ENCODE measurements at regions not wholly inside any gene's neighbourhood (a gene's known extent, or its start where the extent isn't known, plus 50 kb on each side); places are given as distances from the start of the nearest gene placed in this dataset.

GRCh38 chr20:7137395-7138151, 370.1 kb downstream of the BMP2 start:
- Histone ChIP-seq H3K4me3 (ENCODE audit: low read depth in 2 of 2, low read length in 1 of 2) (no peak overlapping the region), H2AFZ (ENCODE audit: low read depth) (no peak overlapping the region), H3K9ac (no peak overlapping the region), H3K27me3 (ENCODE audit: insufficient read depth) (no peaks in the 10 kb centered on the region), H3K4me2 (no peak overlapping the region), H3K79me2 (ENCODE audit: insufficient read depth) (no peaks in the 10 kb centered on the region), H3K36me3 (replicated peaks in 1 of 2; ENCODE audit: control insufficient read depth in 1 of 2, insufficient read depth in 2 of 2, low read length in 1 of 2) (no peaks in the 10 kb centered on the region), H3K4me1 (ENCODE audit: control insufficient read depth in 1 of 2, insufficient read depth in 2 of 2, low read depth in 1 of 2, low read length in 1 of 2) (no peaks in the 10 kb centered on the region), H3K9me2 (no peaks in the 10 kb centered on the region; the same call in 1 of the 2 replicates), H4K20me1 (ENCODE audit: insufficient read depth) (no peaks in the 10 kb centered on the region), H3F3A (replicated peaks; ENCODE audit: insufficient read depth) (no peaks in the 10 kb centered on the region), H3K27ac (ENCODE audit: low read depth in 2 of 2, low read length in 1 of 2) (no peak overlapping the region), H3K9me3 (no peaks in the 10 kb centered on the region)
- DNase-seq, result no peak
- POLR2A ChIA-PET, result no interaction called here
- WGBS (ENCODE audit: low lambda C conversion rate), result 10% methylated on average over 4 of the region's 4 CpGs
- TF ChIP-seq SIN3A (IDR thresholded peaks at IDR 0.05; ENCODE audit: borderline replicate concordance, low read depth, low read length) (no peak), FOXJ3 (CRISPR knock-in tag; IDR thresholded peaks at IDR 0.05) (no peak), PBX3 (IDR thresholded peaks at IDR 0.05) (no peak)
- CTCF ChIA-PET, result no interaction called here

GRCh38 chr20:7144464-7144863, 377.0 kb downstream of the BMP2 start:
- H3K4me2 ChIP-seq, result no peak overlapping the region
- H3K9me2 ChIP-seq, result no peaks in the 10 kb centered on the region
- no peaks in the 10 kb centered on the region for H3F3A ChIP-seq (replicated peaks; ENCODE audit: insufficient read depth)
- H3K4me3 ChIP-seq (ENCODE audit: low read depth in 2 of 2, low read length in 1 of 2), result no peak overlapping the region
- no peaks in the 10 kb centered on the region for H3K36me3 ChIP-seq (replicated peaks in 1 of 2; ENCODE audit: control insufficient read depth in 1 of 2, insufficient read depth in 2 of 2, low read length in 1 of 2)
- no peaks in the 10 kb centered on the region for H3K4me1 ChIP-seq (ENCODE audit: control insufficient read depth in 1 of 2, insufficient read depth in 2 of 2, low read depth in 1 of 2, low read length in 1 of 2)
- no peak overlapping the region for H3K9ac ChIP-seq
- no peak overlapping the region for H2AFZ ChIP-seq (ENCODE audit: low read depth)
- H3K27me3 ChIP-seq (ENCODE audit: insufficient read depth), result no peaks in the 10 kb centered on the region
- 0% methylated on average over 2 of the region's 2 CpGs for WGBS (ENCODE audit: low lambda C conversion rate)
- DNase-seq, result no peak
- no peaks in the 10 kb centered on the region for H3K79me2 ChIP-seq (ENCODE audit: insufficient read depth)
- no peak overlapping the region for H3K27ac ChIP-seq (ENCODE audit: low read depth in 2 of 2, low read length in 1 of 2)
- H3K9me3 ChIP-seq, result no peaks in the 10 kb centered on the region
- no peaks in the 10 kb centered on the region for H4K20me1 ChIP-seq (ENCODE audit: insufficient read depth)
- POLR2A ChIA-PET, result no interaction called here
- CTCF ChIA-PET, result interaction anchor here (1.7 kb wide), 1 partner anchor 31 kb away, joined by 3 read pairs; no protein-coding TSS in a partner anchor
- TF ChIP-seq SIN3A (IDR thresholded peaks at IDR 0.05; ENCODE audit: borderline replicate concordance, low read depth, low read length) (no peak), CHD2 (IDR thresholded peaks at IDR 0.05; ENCODE audit: low read length, partially characterized antibody) (no peak), TEAD4 (IDR thresholded peaks at IDR 0.05; ENCODE audit: borderline replicate concordance, insufficient read depth) (no peak), USF2 (IDR thresholded peaks at IDR 0.05; ENCODE audit: borderline replicate concordance, low read depth, low read length) (no peak), MEF2A (IDR thresholded peaks at IDR 0.05; ENCODE audit: borderline replicate concordance, low read depth) (no peak), IRF3 (IDR thresholded peaks at IDR 0.05; ENCODE audit: low read depth, low read length) (no peak), TAF1 (IDR thresholded peaks at IDR 0.05; ENCODE audit: borderline replicate concordance, low read depth, low read length) (no peak), MAX (IDR thresholded peaks at IDR 0.05; ENCODE audit: low read depth) (no peak), GABPA (IDR thresholded peaks at IDR 0.05; ENCODE audit: low read depth) (no peak), JUND (IDR thresholded peaks at IDR 0.05) (no peak), CTCF (IDR thresholded peaks at IDR 0.05) (no peak), TCF12 (IDR thresholded peaks at IDR 0.05) (no peak), YY1 (IDR thresholded peaks at IDR 0.05; ENCODE audit: low read depth) (no peak)
